ENCODE measurements at regions not wholly inside any gene's neighbourhood (a gene's known extent, or its start where the extent isn't known, plus 50 kb on each side); places are given as distances from the start of the nearest gene placed in this dataset.

DNA sequence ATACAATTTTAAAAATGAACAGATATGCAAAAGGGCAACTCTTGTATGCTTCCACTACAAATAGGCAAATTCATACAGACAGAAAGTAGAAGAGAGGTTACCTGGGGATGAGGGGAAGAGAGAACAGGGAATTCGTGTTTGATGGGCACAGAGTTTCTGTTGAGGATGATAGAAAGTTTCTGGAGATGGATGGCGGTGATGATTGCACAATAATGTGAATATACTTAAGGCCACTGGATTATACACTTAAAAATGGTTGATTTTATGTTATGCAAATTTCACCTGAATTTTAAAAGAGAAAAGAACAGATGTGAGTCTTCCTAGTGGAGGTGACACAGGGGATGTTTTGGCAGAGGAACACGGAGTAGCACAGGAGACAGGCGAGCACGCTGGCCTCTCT lies 89.3 kb downstream of the TEX36 start:
- TF ChIP-seq, protein P1, sequence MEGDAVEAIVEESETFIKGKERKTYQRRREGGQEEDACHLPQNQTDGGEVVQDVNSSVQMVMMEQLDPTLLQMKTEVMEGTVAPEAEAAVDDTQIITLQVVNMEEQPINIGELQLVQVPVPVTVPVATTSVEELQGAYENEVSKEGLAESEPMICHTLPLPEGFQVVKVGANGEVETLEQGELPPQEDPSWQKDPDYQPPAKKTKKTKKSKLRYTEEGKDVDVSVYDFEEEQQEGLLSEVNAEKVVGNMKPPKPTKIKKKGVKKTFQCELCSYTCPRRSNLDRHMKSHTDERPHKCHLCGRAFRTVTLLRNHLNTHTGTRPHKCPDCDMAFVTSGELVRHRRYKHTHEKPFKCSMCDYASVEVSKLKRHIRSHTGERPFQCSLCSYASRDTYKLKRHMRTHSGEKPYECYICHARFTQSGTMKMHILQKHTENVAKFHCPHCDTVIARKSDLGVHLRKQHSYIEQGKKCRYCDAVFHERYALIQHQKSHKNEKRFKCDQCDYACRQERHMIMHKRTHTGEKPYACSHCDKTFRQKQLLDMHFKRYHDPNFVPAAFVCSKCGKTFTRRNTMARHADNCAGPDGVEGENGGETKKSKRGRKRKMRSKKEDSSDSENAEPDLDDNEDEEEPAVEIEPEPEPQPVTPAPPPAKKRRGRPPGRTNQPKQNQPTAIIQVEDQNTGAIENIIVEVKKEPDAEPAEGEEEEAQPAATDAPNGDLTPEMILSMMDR (conservative IDR thresholded peaks at IDR 0.05): no peak
- TF ChIP-seq EZH2 (IDR thresholded peaks at IDR 0.05; ENCODE audit: low read depth): no peak
